Keratinocyte (primary cell): ENCODE measurements at regions not wholly inside any gene's neighbourhood (a gene's known extent, or its start where the extent isn't known, plus 50 kb on each side); places are given as distances from the start of the nearest gene placed in this dataset.
"Not testable (repeated sequence)": the region's sequence is repeated elsewhere in the genome, so short reads cannot be mapped to it uniquely, and the experiment has no call there.

Source experiments
- CTCF ChIP-seq, 3 experiments: IDR thresholded peaks in 1 of 3; conservative IDR thresholded peaks in 1 of 3; optimal IDR thresholded peaks in 1 of 3; 2 replicates in 2 of 3; 3 replicates in 1 of 3; pipeline versions ENCODE3 to v1.5.1; 2011; ENCODE audit warnings: low read length in 3 of 3, mild to moderate bottlenecking in 3 of 3, moderate library complexity in 2 of 3, control low read depth in 1 of 3, inconsistent platforms in 1 of 3; ENCODE audit not compliant: insufficient read depth in 2 of 3; ENCODE audit errors: extremely low read depth in 1 of 3
- EZH2 ChIP-seq: IDR thresholded peaks from one replicate; pipeline ENCODE4 v1.6.1; 2012; ENCODE audit warnings: inconsistent platforms, mild to moderate bottlenecking, low read length, moderate library complexity

GRCh38 chr16:29184738-29185438, 200.0 kb downstream of the LAT start:
- not testable (repeated sequence) for TF ChIP-seq CTCF (optimal IDR thresholded peaks at IDR 0.05 in 1 of 3, IDR thresholded peaks at IDR 0.05 in 1 of 3, conservative IDR thresholded peaks at IDR 0.05 in 1 of 3; ENCODE audit: extremely low read depth in 1 of 3, insufficient read depth in 2 of 3, low read length in 3 of 3); EZH2
